ENCODE measurements at regions not wholly inside any gene's neighbourhood (a gene's known extent, or its start where the extent isn't known, plus 50 kb on each side); places are given as distances from the start of the nearest gene placed in this dataset.

DNA sequence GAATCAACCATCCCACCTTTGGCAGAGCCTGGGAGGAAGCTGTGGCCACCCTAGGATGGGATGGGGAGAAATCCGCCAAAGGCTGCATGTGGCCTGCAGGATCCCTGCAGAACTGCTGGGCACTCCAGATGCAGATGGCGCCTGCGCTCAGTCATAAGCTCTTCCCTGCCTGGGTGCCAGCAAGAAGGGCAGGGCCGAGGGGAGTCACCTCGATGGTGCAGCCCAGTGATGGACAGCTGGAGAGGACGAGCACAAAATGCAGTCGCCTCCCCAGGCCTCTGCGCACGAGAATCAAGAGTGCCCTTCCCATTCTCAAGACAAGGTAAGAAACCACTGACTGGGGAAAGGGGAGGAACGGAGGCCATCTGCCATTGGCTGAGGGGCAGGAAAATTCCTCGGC, 693.6 kb downstream of the TBC1D22A start:
- TF ChIP-seq EZH2 (IDR thresholded peaks at IDR 0.05; ENCODE audit: low read depth, unreplicated experiment) (no peak), CTCF (conservative IDR thresholded peaks at IDR 0.05; ENCODE audit: low read depth in 2 of 2) (no peak), EZH2phosphoT487 (IDR thresholded peaks at IDR 0.05; ENCODE audit: unreplicated experiment) (no peak), POLR2AphosphoS5 (IDR thresholded peaks at IDR 0.05; ENCODE audit: low read depth) (no peak), CREB1 (CRISPR knock-in tag; IDR thresholded peaks at IDR 0.05; ENCODE audit: low read depth) (no peak)
- TF ChIP-seq, protein P1, sequence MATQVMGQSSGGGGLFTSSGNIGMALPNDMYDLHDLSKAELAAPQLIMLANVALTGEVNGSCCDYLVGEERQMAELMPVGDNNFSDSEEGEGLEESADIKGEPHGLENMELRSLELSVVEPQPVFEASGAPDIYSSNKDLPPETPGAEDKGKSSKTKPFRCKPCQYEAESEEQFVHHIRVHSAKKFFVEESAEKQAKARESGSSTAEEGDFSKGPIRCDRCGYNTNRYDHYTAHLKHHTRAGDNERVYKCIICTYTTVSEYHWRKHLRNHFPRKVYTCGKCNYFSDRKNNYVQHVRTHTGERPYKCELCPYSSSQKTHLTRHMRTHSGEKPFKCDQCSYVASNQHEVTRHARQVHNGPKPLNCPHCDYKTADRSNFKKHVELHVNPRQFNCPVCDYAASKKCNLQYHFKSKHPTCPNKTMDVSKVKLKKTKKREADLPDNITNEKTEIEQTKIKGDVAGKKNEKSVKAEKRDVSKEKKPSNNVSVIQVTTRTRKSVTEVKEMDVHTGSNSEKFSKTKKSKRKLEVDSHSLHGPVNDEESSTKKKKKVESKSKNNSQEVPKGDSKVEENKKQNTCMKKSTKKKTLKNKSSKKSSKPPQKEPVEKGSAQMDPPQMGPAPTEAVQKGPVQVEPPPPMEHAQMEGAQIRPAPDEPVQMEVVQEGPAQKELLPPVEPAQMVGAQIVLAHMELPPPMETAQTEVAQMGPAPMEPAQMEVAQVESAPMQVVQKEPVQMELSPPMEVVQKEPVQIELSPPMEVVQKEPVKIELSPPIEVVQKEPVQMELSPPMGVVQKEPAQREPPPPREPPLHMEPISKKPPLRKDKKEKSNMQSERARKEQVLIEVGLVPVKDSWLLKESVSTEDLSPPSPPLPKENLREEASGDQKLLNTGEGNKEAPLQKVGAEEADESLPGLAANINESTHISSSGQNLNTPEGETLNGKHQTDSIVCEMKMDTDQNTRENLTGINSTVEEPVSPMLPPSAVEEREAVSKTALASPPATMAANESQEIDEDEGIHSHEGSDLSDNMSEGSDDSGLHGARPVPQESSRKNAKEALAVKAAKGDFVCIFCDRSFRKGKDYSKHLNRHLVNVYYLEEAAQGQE (IDR thresholded peaks at IDR 0.05; ENCODE audit: unreplicated experiment) = no peak

All from GM23338 (cell line).